GM23338 (cell line): ENCODE measurements at regions not wholly inside any gene's neighbourhood (a gene's known extent, or its start where the extent isn't known, plus 50 kb on each side); places are given as distances from the start of the nearest gene placed in this dataset.

ENCODE experiments used
- ATAC-seq: fragments of 200-7000 bp; cut with Tn5 transposase; 3 replicates; pipeline ENCODE4 v1.9.1; 2020
- DNase-seq: peaks from one replicate; pipeline ENCODE4 v3.0.0-alpha.2; 2015; ENCODE audit warnings: low spot score
- H2AFZ ChIP-seq: fragments of 200-600 bp; sonication (generic); 2 replicates; pipeline ENCODE4 v1.8.0; 2016; ENCODE audit warnings: antibody characterized with exemption, mild to moderate bottlenecking, moderate library complexity
- H3F3A ChIP-seq: fragments of 200-600 bp; sonication (generic); replicated peaks from 2 replicates; pipeline ENCODE4 v1.8.0; 2017; ENCODE audit warnings: antibody characterized with exemption, mixed run types, low read depth
- H3K27ac ChIP-seq: fragments of 200-600 bp; sonication (generic); 2 replicates; pipeline ENCODE4 v1.6.1; 2016; ENCODE audit warnings: low read depth
- H3K27me3 ChIP-seq: fragments of 200-600 bp; sonication (generic); 2 replicates; pipeline ENCODE4 v1.8.0; 2016; ENCODE audit warnings: mild to moderate bottlenecking, mixed run types, moderate library complexity; ENCODE audit not compliant: insufficient read depth
- H3K36me3 ChIP-seq: fragments of 200-600 bp; sonication (generic); 2 replicates; pipeline ENCODE4 v1.8.0; 2016; ENCODE audit warnings: mild to moderate bottlenecking; ENCODE audit not compliant: insufficient read depth
- H3K4me1 ChIP-seq: fragments of 200-600 bp; sonication (generic); 2 replicates; pipeline ENCODE4 v1.8.0; 2016; ENCODE audit warnings: mild to moderate bottlenecking, moderate library complexity; ENCODE audit not compliant: insufficient read depth
- H3K4me2 ChIP-seq: fragments of 200-600 bp; sonication (generic); 2 replicates; pipeline ENCODE4 v1.7.1; 2017; ENCODE audit warnings: mixed run types
- H3K4me3 ChIP-seq: fragments of 200-600 bp; sonication (generic); 2 replicates; pipeline ENCODE4 v1.6.1; 2016; ENCODE audit warnings: mixed run types
- H3K79me2 ChIP-seq: fragments of 200-600 bp; sonication (generic); replicated peaks from 2 replicates; pipeline ENCODE4 v1.8.0; 2017; ENCODE audit warnings: mild to moderate bottlenecking; ENCODE audit not compliant: insufficient read depth
- H3K9me2 ChIP-seq: fragments of 200-600 bp; sonication (generic); 2 replicates; pipeline ENCODE4 v1.8.0; 2017; ENCODE audit not compliant: insufficient read depth
- H4K20me1 ChIP-seq: fragments of 200-600 bp; sonication (generic); replicated peaks from 2 replicates; pipeline ENCODE4 v1.8.0; 2017; ENCODE audit warnings: mild to moderate bottlenecking; ENCODE audit not compliant: insufficient read depth
- H3K27ac Mint-ChIP-seq: 2 replicates; pipeline ENCODE4 v1.8.0; 2020; ENCODE audit warnings: inconsistent platforms, mild to moderate bottlenecking, moderate library complexity, mixed read lengths
- H3K27me3 Mint-ChIP-seq: 3 replicates; pipeline ENCODE4 v1.8.0; 2022; ENCODE audit warnings: low read depth, mild to moderate bottlenecking, moderate library complexity, mixed read lengths, inconsistent platforms; ENCODE audit not compliant: insufficient read depth, poor library complexity
- H3K36me3 Mint-ChIP-seq: 3 replicates; pipeline ENCODE4 v1.8.0; 2021; ENCODE audit warnings: low read depth, mild to moderate bottlenecking, inconsistent platforms, moderate library complexity, mixed read lengths
- H3K4me1 Mint-ChIP-seq: 3 replicates; pipeline ENCODE4 v1.8.0; 2020; ENCODE audit warnings: mild to moderate bottlenecking, inconsistent platforms, mixed read lengths
- H3K4me3 Mint-ChIP-seq: 3 replicates; pipeline ENCODE4 v1.8.0; 2021; ENCODE audit warnings: moderate library complexity, mild to moderate bottlenecking, inconsistent platforms, mixed read lengths
- H3K9me3 Mint-ChIP-seq: 3 replicates; pipeline ENCODE4 v1.8.0; 2020; ENCODE audit warnings: moderate library complexity, mild to moderate bottlenecking, inconsistent platforms, mixed read lengths
- CREB1 ChIP-seq: fragments of 250-450 bp; sonication (Bioruptor Pico); IDR thresholded peaks from 2 replicates; pipeline ENCODE4 v1.5.0; 2020; ENCODE audit warnings: low read depth, mild to moderate bottlenecking, moderate library complexity
- EZH2 ChIP-seq: fragments of 200-600 bp; sonication (generic); IDR thresholded peaks from one replicate; pipeline ENCODE4 v1.8.0; 2017; ENCODE audit warnings: antibody characterized with exemption, mild to moderate bottlenecking, low read depth; ENCODE audit not compliant: unreplicated experiment
- EZH2phosphoT487 ChIP-seq: fragments of 200-600 bp; sonication (generic); IDR thresholded peaks from one replicate; pipeline ENCODE4 v1.8.1; 2018; ENCODE audit warnings: antibody characterized with exemption; ENCODE audit not compliant: unreplicated experiment
- JUNB ChIP-seq: IDR thresholded peaks from one replicate; pipeline ENCODE4 v1.6.1; 2016; ENCODE audit warnings: antibody characterized with exemption; ENCODE audit not compliant: unreplicated experiment
- NANOG ChIP-seq: IDR thresholded peaks from 2 replicates; pipeline ENCODE4 v1.6.1; 2016; ENCODE audit warnings: antibody characterized with exemption, borderline replicate concordance
- POLR2AphosphoS5 ChIP-seq: IDR thresholded peaks from 2 replicates; pipeline ENCODE4 v1.6.1; 2016; ENCODE audit warnings: antibody characterized with exemption, low read depth
- STAT1 ChIP-seq: IDR thresholded peaks from one replicate; pipeline ENCODE4 v1.6.1; 2016; ENCODE audit warnings: antibody characterized with exemption; ENCODE audit not compliant: unreplicated experiment
- ZNF114 ChIP-seq: fragments of 250-450 bp; sonication (Bioruptor Pico); IDR thresholded peaks from 2 replicates; pipeline ENCODE4 v1.5.0; 2020; ENCODE audit warnings: mild to moderate bottlenecking, moderate library complexity
- ZNF331 ChIP-seq: fragments of 250-450 bp; sonication (Bioruptor Pico); IDR thresholded peaks from 2 replicates; pipeline ENCODE4 v1.5.0; 2020; ENCODE audit warnings: low read depth, mild to moderate bottlenecking, moderate library complexity
- TF ChIP-seq, protein P1 (sequence below): fragments of 250-450 bp; sonication (Bioruptor Pico); IDR thresholded peaks from 2 replicates; pipeline ENCODE4 v1.5.0; 2020; ENCODE audit warnings: mild to moderate bottlenecking, moderate library complexity
- TF ChIP-seq, protein P2 (sequence below): IDR thresholded peaks from 2 replicates; pipeline ENCODE4 v1.6.1; 2016; ENCODE audit warnings: antibody characterized with exemption
- TF ChIP-seq, protein P3 (sequence below), 2 experiments: fragments of 200-600 bp in 1 of 2; sonication (generic) in 1 of 2; conservative IDR thresholded peaks; 2 replicates each; pipeline versions ENCODE4 v1.5.1 to v1.6.1; 2016 to 2017; ENCODE audit warnings: antibody characterized with exemption in 2 of 2, low read depth in 2 of 2, mild to moderate bottlenecking in 2 of 2, moderate library complexity in 1 of 2
- TF ChIP-seq, protein P4 (sequence below): IDR thresholded peaks from one replicate; pipeline ENCODE4 v1.6.1; 2018; ENCODE audit warnings: antibody characterized with exemption; ENCODE audit not compliant: unreplicated experiment

- no peaks in the 10 kb centered on the region for H4K20me1 ChIP-seq
- H2AFZ ChIP-seq, result peak overlapping the region; percentile 43; the same call in 1 of the 2 replicates
- no peaks in the 10 kb centered on the region for H3K4me1 ChIP-seq
- no peak overlapping the region for H3K27ac ChIP-seq
- no peak overlapping the region for H3K4me3 ChIP-seq
- no peaks in the 10 kb centered on the region for H3F3A ChIP-seq
- H3K36me3 Mint-ChIP-seq, result no peaks in the 10 kb centered on the region; the same call in 2 of the 3 replicates
- H3K79me2 ChIP-seq, result no peaks in the 10 kb centered on the region
- H3K27me3 Mint-ChIP-seq, result peaks cover 6% of the 10 kb centered on the region
- TF ChIP-seq STAT1 (no peak), EZH2 (no peak), JUNB (no peak), NANOG (no peak), POLR2AphosphoS5 (no peak), EZH2phosphoT487 (no peak), ZNF114 (CRISPR knock-in tag) (no peak), CREB1 (no peak), ZNF331 (CRISPR knock-in tag) (no peak)
- TF ChIP-seq, protein P1, sequence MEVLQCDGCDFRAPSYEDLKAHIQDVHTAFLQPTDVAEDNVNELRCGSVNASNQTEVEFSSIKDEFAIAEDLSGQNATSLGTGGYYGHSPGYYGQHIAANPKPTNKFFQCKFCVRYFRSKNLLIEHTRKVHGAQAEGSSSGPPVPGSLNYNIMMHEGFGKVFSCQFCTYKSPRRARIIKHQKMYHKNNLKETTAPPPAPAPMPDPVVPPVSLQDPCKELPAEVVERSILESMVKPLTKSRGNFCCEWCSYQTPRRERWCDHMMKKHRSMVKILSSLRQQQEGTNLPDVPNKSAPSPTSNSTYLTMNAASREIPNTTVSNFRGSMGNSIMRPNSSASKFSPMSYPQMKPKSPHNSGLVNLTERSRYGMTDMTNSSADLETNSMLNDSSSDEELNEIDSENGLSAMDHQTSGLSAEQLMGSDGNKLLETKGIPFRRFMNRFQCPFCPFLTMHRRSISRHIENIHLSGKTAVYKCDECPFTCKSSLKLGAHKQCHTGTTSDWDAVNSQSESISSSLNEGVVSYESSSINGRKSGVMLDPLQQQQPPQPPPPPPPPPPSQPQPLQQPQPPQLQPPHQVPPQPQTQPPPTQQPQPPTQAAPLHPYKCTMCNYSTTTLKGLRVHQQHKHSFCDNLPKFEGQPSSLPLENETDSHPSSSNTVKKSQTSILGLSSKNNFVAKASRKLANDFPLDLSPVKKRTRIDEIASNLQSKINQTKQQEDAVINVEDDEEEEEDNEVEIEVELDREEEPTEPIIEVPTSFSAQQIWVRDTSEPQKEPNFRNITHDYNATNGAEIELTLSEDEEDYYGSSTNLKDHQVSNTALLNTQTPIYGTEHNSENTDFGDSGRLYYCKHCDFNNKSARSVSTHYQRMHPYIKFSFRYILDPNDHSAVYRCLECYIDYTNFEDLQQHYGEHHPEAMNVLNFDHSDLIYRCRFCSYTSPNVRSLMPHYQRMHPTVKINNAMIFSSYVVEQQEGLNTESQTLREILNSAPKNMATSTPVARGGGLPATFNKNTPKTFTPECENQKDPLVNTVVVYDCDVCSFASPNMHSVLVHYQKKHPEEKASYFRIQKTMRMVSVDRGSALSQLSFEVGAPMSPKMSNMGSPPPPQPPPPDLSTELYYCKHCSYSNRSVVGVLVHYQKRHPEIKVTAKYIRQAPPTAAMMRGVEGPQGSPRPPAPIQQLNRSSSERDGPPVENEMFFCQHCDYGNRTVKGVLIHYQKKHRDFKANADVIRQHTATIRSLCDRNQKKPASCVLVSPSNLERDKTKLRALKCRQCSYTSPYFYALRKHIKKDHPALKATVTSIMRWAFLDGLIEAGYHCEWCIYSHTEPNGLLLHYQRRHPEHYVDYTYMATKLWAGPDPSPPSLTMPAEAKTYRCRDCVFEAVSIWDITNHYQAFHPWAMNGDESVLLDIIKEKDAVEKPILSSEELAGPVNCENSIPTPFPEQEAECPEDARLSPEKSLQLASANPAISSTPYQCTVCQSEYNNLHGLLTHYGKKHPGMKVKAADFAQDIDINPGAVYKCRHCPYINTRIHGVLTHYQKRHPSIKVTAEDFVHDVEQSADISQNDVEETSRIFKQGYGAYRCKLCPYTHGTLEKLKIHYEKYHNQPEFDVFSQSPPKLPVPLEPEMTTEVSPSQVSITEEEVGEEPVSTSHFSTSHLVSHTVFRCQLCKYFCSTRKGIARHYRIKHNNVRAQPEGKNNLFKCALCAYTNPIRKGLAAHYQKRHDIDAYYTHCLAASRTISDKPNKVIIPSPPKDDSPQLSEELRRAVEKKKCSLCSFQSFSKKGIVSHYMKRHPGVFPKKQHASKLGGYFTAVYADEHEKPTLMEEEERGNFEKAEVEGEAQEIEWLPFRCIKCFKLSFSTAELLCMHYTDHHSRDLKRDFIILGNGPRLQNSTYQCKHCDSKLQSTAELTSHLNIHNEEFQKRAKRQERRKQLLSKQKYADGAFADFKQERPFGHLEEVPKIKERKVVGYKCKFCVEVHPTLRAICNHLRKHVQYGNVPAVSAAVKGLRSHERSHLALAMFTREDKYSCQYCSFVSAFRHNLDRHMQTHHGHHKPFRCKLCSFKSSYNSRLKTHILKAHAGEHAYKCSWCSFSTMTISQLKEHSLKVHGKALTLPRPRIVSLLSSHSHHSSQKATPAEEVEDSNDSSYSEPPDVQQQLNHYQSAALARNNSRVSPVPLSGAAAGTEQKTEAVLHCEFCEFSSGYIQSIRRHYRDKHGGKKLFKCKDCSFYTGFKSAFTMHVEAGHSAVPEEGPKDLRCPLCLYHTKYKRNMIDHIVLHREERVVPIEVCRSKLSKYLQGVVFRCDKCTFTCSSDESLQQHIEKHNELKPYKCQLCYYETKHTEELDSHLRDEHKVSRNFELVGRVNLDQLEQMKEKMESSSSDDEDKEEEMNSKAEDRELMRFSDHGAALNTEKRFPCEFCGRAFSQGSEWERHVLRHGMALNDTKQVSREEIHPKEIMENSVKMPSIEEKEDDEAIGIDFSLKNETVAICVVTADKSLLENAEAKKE (CRISPR knock-in tag), result no peak
- TF ChIP-seq, protein P2, sequence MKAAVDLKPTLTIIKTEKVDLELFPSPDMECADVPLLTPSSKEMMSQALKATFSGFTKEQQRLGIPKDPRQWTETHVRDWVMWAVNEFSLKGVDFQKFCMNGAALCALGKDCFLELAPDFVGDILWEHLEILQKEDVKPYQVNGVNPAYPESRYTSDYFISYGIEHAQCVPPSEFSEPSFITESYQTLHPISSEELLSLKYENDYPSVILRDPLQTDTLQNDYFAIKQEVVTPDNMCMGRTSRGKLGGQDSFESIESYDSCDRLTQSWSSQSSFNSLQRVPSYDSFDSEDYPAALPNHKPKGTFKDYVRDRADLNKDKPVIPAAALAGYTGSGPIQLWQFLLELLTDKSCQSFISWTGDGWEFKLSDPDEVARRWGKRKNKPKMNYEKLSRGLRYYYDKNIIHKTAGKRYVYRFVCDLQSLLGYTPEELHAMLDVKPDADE, result no peak
- TF ChIP-seq, protein P3, sequence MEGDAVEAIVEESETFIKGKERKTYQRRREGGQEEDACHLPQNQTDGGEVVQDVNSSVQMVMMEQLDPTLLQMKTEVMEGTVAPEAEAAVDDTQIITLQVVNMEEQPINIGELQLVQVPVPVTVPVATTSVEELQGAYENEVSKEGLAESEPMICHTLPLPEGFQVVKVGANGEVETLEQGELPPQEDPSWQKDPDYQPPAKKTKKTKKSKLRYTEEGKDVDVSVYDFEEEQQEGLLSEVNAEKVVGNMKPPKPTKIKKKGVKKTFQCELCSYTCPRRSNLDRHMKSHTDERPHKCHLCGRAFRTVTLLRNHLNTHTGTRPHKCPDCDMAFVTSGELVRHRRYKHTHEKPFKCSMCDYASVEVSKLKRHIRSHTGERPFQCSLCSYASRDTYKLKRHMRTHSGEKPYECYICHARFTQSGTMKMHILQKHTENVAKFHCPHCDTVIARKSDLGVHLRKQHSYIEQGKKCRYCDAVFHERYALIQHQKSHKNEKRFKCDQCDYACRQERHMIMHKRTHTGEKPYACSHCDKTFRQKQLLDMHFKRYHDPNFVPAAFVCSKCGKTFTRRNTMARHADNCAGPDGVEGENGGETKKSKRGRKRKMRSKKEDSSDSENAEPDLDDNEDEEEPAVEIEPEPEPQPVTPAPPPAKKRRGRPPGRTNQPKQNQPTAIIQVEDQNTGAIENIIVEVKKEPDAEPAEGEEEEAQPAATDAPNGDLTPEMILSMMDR (conservative IDR thresholded peaks at IDR 0.05; ENCODE audit: low read depth in 2 of 2), result no peak
- TF ChIP-seq, protein P4, sequence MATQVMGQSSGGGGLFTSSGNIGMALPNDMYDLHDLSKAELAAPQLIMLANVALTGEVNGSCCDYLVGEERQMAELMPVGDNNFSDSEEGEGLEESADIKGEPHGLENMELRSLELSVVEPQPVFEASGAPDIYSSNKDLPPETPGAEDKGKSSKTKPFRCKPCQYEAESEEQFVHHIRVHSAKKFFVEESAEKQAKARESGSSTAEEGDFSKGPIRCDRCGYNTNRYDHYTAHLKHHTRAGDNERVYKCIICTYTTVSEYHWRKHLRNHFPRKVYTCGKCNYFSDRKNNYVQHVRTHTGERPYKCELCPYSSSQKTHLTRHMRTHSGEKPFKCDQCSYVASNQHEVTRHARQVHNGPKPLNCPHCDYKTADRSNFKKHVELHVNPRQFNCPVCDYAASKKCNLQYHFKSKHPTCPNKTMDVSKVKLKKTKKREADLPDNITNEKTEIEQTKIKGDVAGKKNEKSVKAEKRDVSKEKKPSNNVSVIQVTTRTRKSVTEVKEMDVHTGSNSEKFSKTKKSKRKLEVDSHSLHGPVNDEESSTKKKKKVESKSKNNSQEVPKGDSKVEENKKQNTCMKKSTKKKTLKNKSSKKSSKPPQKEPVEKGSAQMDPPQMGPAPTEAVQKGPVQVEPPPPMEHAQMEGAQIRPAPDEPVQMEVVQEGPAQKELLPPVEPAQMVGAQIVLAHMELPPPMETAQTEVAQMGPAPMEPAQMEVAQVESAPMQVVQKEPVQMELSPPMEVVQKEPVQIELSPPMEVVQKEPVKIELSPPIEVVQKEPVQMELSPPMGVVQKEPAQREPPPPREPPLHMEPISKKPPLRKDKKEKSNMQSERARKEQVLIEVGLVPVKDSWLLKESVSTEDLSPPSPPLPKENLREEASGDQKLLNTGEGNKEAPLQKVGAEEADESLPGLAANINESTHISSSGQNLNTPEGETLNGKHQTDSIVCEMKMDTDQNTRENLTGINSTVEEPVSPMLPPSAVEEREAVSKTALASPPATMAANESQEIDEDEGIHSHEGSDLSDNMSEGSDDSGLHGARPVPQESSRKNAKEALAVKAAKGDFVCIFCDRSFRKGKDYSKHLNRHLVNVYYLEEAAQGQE, result no peak
- no peaks in the 10 kb centered on the region for H3K27me3 ChIP-seq
- H3K9me2 ChIP-seq, result 0 out of 2 replicates have a peak, but pooled peaks cover 5% of the 10 kb centered on the region
- H3K4me1 Mint-ChIP-seq, result peaks cover 11% of the 10 kb centered on the region
- ATAC-seq (no peak), DNase-seq (no peak)
- H3K9me3 Mint-ChIP-seq, result peaks cover 3% of the 10 kb centered on the region
- H3K27ac Mint-ChIP-seq, result no peak overlapping the region
- no peak overlapping the region for H3K4me3 Mint-ChIP-seq
- no peak overlapping the region for H3K4me2 ChIP-seq
- no peaks in the 10 kb centered on the region for H3K36me3 ChIP-seq
These were observed 51.1 kb upstream of the ADRB1 start for GRCh38 chr10:113992471-113993011.
